HG03045 (cell line): ENCODE measurements at regions not wholly inside any gene's neighbourhood (a gene's known extent, or its start where the extent isn't known, plus 50 kb on each side); places are given as distances from the start of the nearest gene placed in this dataset.
"Not testable (repeated sequence)": the region's sequence is repeated elsewhere in the genome, so short reads cannot be mapped to it uniquely, and the experiment has no call there.

ENCODE experiments used
- ATAC-seq: cut with Tn5 transposase; IDR thresholded peaks from one replicate; pipeline ENCODE4 v1.9.1; 2021; ENCODE audit warnings: mild to moderate bottlenecking, moderate library complexity; ENCODE audit not compliant: unreplicated experiment

DNA sequence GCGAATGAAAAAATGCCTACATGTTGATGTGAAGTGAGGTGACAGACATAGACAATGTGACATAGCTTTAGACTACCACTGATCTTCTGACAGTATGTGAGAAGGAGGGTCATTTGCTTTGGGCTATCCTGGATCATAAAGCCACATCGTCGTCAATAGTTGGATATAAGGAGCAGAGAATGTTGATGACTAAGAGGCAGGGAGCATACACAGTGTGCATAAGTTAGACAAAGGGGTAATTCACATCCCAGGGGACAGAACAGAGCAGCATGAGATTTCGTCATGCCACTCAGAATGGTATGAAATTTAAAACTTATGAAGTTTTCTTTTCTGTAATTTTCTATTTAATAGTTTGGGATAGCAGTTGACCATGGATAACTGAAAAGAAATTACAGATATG lies 403.2 kb downstream of the DSC3 start:
- ATAC-seq = no peak

DNA sequence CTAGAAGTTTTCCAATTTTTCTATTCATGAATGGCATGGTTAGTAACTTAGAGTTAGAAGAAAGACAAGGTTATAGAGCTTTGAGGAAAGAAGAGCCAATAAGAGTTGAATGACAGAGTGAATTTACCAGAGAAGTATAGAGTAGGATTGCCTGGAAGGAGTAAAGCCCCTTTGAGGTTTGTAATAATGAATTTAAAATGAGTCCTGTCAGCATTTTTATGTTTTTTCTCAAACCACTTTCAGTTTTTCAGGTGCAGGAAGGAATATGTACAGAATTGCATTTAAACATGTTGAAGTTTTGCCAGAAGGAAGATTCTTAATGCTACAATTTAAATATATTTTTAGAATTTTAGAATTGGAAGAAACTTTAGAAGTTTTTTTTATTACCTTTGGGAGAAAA lies 408.3 kb downstream of the DSC3 start:
- ATAC-seq = no peak

- no peak for ATAC-seq
These were observed 410.4 kb downstream of the DSC3 start for GRCh38 chr18:30632071-30632698.

DNA sequence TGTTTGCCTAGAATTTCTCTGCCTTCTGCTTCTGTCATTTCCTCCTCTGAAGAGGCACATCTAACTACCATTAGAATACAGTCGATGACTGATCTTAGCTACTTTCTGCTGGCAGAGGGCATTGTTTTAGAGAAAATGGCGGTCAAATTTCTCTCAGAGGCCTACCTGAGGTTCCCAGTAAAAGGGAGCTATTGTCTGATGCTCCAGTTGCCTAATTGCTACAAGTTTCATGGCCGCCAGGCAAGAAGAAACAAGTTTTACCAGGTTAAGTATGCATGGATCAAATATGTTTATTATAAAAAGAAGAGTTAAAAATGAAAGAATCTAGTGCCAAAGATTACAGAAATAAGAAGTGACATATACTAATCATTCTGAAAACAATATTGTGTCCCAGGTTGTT lies 416.6 kb downstream of the DSC3 start:
- no peak for ATAC-seq

GRCh38 chr18:30623401-30624065 lies 419.0 kb downstream of the DSC3 start:
- ATAC-seq = no peak

DNA sequence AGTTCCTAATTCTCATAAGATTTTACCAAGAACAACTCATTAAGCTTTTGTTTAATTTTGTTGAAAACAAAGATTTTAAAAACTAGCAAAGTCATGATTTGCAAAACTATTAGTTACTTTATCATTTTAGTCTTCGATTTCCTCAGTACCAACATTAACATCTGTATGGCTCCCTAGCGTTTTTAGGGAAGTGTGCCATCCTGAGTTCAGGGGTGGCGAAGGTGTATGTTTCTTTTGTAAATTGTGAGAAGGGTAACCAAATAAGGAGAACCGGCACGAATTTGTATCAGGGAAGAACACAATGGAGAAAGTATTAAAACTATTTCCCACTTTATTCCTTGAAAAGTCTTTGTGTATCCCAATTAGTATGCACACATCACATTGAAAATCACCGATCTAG lies 419.9 kb downstream of the DSC3 start:
- no peak for ATAC-seq

GRCh38 chr18:30622104-30622503 lies 420.4 kb downstream of the DSC3 start:
- no peak for ATAC-seq

DNA sequence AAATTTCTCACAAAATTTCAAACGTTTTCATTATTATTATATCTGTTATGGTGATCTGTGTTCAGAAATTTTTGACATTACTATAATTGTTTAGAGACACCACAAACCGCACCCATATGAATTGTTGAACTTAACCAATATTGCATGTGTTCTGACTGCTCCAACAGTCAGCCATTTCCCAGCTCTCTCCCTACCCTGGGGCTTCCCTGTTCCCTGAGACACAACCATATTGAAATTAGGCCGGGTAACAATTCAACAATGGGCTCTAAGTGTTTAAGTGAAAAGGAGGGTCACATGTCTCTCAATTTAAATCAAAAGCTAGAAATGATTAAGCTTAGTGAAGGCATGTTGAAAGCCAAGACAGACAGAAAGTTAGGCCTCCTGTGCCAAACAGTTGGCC lies 424.0 kb downstream of the DSC3 start:
- no peak for ATAC-seq

DNA sequence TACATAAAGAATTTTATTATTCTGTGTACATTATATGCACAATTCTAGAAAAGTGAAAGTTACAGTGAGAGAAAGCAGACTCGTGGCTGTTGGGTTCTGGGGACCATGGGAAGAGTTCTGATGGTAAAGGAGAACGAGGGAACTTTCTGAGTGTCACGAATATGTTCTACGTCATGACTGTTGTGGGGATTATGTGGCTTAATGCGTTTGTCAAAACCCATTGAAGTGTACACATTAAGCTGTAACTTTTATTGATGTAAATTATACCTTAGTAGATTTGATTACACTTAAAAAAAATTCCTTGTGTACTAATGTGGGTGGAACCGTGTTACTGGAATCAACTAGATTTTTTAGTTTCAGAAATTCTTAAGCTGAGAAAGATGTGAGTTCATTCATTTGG lies 426.1 kb downstream of the DSC3 start:
- no peak for ATAC-seq

DNA sequence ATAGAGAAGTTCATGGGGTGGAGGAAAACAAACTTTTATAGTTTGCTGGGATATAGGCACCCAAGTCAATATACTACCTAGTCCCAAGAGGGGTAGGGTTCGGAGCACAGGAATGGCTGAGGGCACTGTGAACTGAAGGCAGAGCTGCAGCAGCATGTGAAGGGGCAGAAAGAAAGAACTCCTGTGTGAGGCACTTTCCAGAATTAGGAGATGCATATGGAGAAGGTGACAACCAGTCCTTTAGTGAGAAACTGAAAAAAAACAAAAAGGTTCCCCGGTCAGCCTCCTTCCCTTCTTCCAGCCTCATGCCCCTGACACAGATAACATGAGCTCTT lies 429.1 kb downstream of the DSC3 start:
- no peak for ATAC-seq

DNA sequence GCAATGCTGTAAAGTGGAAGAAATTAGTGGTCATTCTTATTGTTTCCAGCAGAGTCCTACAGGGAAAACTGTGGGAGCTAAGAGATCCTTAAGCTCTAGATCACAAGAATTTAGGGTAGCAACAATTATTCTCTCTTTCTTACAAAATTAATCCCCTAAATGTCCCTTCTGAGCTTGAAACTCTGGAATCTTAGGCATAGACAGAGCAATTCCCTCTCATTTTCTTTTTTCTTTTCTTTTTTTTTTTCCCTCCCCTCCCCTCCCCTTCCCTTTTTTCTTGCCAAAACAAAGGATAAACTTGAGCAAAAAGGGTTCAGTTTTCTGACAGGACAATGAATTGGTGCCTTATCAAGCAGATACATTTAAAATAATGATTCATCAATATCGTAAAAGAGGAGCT lies 441.0 kb downstream of the DSC3 start:
- ATAC-seq = no peak

DNA sequence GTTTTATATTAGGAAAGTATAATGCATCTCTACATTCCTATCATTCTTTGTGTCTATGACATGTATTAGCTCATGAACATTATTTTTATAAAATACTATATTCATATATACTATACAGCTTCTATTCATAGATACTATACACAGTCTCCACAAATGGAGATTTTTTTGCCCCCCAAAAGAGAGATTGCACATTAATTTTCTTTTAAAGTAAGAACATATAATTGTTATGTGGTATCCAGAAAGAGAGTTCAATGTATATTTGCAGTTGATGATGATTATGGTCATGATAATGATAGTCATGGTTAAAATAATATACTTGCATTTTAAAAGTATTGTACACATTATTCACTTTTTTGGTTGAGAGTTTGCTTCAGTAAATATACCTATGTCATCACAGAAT lies 445.3 kb downstream of the DSC3 start:
- no peak for ATAC-seq

GRCh38 chr18:30596635-30597034 lies 445.9 kb downstream of the DSC3 start:
- no peak for ATAC-seq

- ATAC-seq = no peak
These were observed 446.6 kb downstream of the DSC3 start for GRCh38 chr18:30595942-30596341.

DNA sequence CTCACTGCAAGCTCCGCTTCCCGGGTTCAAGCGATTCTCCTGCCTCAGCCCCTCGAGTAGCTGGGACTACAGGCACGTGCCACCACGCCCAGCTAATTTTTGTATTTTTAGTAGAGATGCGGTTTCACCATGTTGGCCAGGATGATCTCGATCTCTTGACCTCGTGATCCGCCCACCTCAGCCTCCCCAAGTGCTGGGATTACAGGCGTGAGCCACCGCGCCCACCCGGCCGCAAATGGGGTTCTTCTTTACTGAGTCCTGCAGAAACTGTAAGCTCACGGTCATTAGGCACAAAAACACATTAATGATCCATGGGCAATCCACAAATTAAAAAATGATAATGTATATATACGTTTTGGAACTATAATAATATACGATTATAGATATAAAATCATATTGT lies 447.6 kb downstream of the DSC3 start:
- ATAC-seq = not testable (repeated sequence)

- ATAC-seq = no peak
These were observed 451.1 kb downstream of the DSC3 start for GRCh38 chr18:30591462-30591861.

- no peak for ATAC-seq
These were observed 453.8 kb downstream of the DSC3 start for GRCh38 chr18:30588673-30589164.

GRCh38 chr18:30583768-30584167 lies 458.8 kb downstream of the DSC3 start:
- no peak for ATAC-seq

DNA sequence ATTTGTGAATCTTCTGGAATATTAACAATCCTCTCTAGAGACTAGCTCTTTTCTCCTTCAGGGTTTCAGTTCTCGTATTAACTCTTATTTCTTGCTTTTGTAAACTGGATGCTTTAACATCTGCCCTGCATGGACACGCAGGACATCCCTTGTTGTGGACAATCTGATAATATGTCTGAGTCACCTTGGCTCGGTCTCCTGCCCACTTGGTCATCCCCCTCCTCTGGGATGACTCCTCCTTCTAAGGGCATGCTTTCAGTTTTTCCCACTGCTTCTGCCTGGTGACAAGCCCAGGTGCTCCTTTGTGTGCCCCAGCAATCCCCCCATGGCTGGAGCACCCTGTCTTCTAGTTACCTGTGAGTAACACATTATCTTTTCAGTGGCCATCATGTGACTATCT lies 460.5 kb downstream of the DSC3 start:
- no peak for ATAC-seq

DNA sequence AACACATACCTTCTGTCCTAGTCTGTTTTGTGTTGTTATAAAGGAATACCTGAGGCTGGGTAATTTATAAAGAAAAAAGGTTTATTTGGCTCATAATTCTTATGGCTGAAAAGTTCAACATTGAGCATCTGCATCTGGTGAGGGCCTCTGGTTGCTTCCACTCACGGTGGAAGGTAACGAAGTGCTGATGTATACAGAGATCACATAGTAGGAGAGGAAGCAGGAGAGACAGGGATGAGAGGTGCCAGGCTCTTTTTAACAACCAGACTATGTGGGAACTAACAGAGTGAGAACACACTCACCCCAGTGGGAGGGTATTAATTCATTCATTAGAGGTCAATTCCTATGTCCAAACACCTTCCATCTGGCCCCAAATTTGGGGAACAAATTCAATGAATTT lies 463.8 kb downstream of the DSC3 start:
- ATAC-seq = no peak

- no peak for ATAC-seq
These were observed 470.3 kb downstream of the DSC3 start for GRCh38 chr18:30572214-30572613.

- ATAC-seq = no peak
These were observed 474.2 kb downstream of the DSC3 start for GRCh38 chr18:30568333-30568732.

- no peak for ATAC-seq
These were observed 475.7 kb downstream of the DSC3 start for GRCh38 chr18:30566877-30567276.
